Upper lobe of left lung (tissue), 6 donors: ENCODE measurements at regions not wholly inside any gene's neighbourhood (a gene's known extent, or its start where the extent isn't known, plus 50 kb on each side); places are given as distances from the start of the nearest gene placed in this dataset.

Experiments
- ATAC-seq, 2 donors: fragments of 200-7000 bp; cut with Tn5 transposase; one replicate each; pipeline ENCODE4 v1.9.1; 2022; ENCODE audit warnings: mild to moderate bottlenecking in 2 of 2, moderate library complexity in 2 of 2; ENCODE audit not compliant: low FRiP score in 2 of 2
- DNase-seq, 2 donors: peaks; one replicate each; pipeline ENCODE4 v3.0.0-alpha.2; 2019 to 2020
- H3K27ac ChIP-seq, 4 donors: fragments of 200-600 bp; sonication (generic); one replicate each; pipeline ENCODE4 v1.5.1; 2016 to 2019
- H3K27me3 ChIP-seq, 4 donors: fragments of 200-600 bp; sonication (generic); one replicate each; pipeline ENCODE4 v1.5.1; 2017 to 2019
- H3K36me3 ChIP-seq, 4 donors: fragments of 200-600 bp; sonication (generic); one replicate each; pipeline ENCODE4 v1.5.1; 2016 to 2019
- H3K4me1 ChIP-seq, 4 donors: fragments of 200-600 bp; sonication (generic); one replicate each; pipeline ENCODE4 v1.5.1; 2018 to 2019
- H3K4me3 ChIP-seq, 4 donors: fragments of 200-600 bp; sonication (generic); one replicate each; pipeline ENCODE4 v1.5.1; 2017 to 2019; ENCODE audit warnings: mild to moderate bottlenecking in 2 of 4, moderate library complexity in 1 of 4
- H3K9me3 ChIP-seq, 4 donors: fragments of 200-600 bp; sonication (generic); one replicate each; pipeline ENCODE4 v1.5.1; 2018 to 2019
- EP300 ChIP-seq, 4 donors: sonication (generic); formaldehyde crosslinking; IDR thresholded peaks; one replicate each; pipeline ENCODE4 v1.5.1; 2017; ENCODE audit warnings: antibody characterized with exemption in 4 of 4, control low read depth in 2 of 4
- POLR2A ChIP-seq, 4 donors: fragments of 450-650 bp; IDR thresholded peaks; one replicate each; pipeline ENCODE4 v1.5.1; 2016 to 2017; ENCODE audit warnings: antibody characterized with exemption in 4 of 4, mild to moderate bottlenecking in 2 of 4
- POLR2AphosphoS5 ChIP-seq, 2 donors: sonication (generic); formaldehyde crosslinking; IDR thresholded peaks; one replicate each; pipeline ENCODE4 v1.5.1; 2017; ENCODE audit warnings: antibody characterized with exemption in 2 of 2
- WGBS, 2 donors: methylation state at CpG; one replicate each; pipeline ENCODE4 v1.1.5; 2017 to 2018; 5-methylcytosine and 5-hydroxymethylcytosine counted together
- TF ChIP-seq, protein P1 (sequence below), 6 experiments: fragments of 450-650 bp in 4 of 6; fragments of 200-600 bp in 2 of 6; sonication (generic) in 2 of 6; IDR thresholded peaks; one replicate each; pipeline ENCODE4 v1.5.1; 2016 to 2019; ENCODE audit warnings: antibody characterized with exemption in 6 of 6
- donor health status: DM: no; HTN: no; CAD: no; lungs with moderate emphysema.
- donor health status: DM: no; HTN: yes; CAD: no; lungs with severe emphysema.

DNA sequence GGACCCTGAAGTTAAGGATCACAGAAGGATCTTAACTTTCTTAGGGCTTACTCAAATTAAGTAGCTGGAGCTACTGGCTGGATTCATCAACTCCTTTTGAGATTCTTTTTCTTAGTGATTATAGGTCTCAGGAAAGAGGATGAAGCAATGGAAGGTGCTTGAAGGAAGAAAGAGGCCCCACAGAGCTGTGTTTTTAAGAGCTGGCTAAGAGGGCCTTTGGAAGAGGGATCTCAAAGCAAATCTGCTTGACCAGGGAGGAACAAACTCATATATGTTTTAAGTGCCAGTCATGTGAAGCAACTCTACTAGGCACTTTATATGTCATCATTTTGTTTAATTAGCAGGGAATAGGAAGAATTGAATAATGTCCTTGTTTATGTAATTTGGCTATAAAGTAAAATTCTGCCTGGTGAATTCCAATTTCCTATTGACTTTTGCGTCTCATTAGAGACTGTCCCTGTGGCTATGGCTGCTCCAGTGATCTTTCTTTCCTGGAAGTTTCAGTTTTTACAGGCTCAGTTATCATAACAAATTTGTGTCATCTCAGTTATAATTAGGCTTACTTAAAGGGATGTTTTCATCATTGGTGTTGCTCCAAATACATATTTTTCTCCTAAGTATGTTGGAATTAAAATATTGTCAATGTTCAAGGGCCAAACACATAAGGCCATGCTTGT is 222.8 kb upstream of the CITED2 start:
- no peak for TF ChIP-seq POLR2A (IDR thresholded peaks at IDR 0.05)
- no peak for TF ChIP-seq POLR2AphosphoS5 (IDR thresholded peaks at IDR 0.05)
- Histone ChIP-seq H3K4me1 (peaks cover 5 to 18% (median 10%) of the 10 kb centered on the region in 4 donors), H3K27me3 (no peaks in the 10 kb centered on the region), H3K27ac (peak overlapping the region; percentile 33 to 67 (median 54)), H3K36me3 (no peaks in the 10 kb centered on the region), H3K9me3 (no peaks in the 10 kb centered on the region), H3K4me3 (no peak overlapping the region)
- 70 to 76% methylated on average over 1 of the region's 1 CpG for WGBS, 2 donors
- ATAC-seq, result peak in 1 of 2 donors; percentile 34
- peak in 1 of 2 donors; percentile 31 for DNase-seq

DNA sequence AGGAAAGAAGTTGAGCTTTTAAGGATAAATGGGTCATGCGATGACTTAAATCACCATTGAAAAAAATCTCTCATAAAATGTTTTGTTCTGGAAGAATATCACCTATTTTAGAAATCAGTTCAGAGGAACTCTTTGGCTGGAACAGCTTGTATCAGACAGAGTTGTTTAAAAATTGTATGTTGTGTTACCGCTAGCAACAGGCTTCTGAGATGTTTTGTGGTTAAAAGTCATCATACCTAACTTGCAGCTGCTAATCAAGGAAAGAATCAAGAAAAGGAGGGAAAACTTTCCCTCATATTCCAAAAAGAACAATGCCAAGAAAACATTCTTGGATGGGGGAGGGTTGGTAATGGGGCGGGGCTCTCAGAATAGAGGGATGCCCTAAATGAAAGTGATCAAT is 220.7 kb upstream of the CITED2 start:
- DNase-seq (no peak), ATAC-seq (peak in 1 of 2 donors; percentile 38)
- no peak overlapping the region for H3K4me3 ChIP-seq
- no peaks in the 10 kb centered on the region for H3K9me3 ChIP-seq
- H3K4me1 ChIP-seq, result peaks cover 14 to 35% (median 22%) of the 10 kb centered on the region in 4 donors
- 88% methylated on average over 3 of the region's 3 CpGs for WGBS, 2 donors
- TF ChIP-seq POLR2AphosphoS5 (IDR thresholded peaks at IDR 0.05) (no peak), EP300 (IDR thresholded peaks at IDR 0.05) (peak in 1 of 4 donors; percentile 27), POLR2A (IDR thresholded peaks at IDR 0.05) (no peak)
- TF ChIP-seq, protein P1, sequence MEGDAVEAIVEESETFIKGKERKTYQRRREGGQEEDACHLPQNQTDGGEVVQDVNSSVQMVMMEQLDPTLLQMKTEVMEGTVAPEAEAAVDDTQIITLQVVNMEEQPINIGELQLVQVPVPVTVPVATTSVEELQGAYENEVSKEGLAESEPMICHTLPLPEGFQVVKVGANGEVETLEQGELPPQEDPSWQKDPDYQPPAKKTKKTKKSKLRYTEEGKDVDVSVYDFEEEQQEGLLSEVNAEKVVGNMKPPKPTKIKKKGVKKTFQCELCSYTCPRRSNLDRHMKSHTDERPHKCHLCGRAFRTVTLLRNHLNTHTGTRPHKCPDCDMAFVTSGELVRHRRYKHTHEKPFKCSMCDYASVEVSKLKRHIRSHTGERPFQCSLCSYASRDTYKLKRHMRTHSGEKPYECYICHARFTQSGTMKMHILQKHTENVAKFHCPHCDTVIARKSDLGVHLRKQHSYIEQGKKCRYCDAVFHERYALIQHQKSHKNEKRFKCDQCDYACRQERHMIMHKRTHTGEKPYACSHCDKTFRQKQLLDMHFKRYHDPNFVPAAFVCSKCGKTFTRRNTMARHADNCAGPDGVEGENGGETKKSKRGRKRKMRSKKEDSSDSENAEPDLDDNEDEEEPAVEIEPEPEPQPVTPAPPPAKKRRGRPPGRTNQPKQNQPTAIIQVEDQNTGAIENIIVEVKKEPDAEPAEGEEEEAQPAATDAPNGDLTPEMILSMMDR (IDR thresholded peaks at IDR 0.05), result no peak
- no peaks in the 10 kb centered on the region for H3K27me3 ChIP-seq
- H3K36me3 ChIP-seq, result no peaks in the 10 kb centered on the region
- H3K27ac ChIP-seq, result no peak overlapping the region

DNA sequence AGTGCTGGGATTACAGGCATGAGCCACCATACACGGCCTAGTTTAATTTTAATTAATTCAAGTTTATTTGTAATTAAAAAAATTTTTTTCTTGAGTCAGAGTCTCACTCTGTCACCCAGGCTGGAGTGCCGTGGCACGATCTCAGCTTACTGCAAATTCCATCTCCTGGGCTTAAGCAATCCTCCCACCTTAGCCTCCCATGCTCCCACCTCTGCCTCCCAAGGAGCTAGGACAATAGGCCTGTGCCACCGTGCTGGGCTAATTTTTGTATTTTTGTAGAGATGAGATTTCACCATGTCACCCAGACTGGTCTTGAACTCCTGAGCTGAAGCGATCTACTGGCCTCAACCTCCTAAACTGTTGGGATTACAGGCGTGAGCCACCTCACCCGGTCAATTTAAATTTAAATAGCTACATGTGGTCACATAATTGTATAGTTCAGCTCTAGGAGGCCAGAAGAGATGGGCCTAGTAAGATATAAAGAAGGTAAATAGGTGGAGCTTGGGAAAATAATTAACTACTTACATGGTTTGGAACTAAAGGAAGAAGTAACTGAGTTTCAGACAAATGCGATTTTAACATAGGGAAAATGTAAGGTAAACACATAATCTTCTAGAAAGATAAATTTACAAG is 220.0 kb upstream of the CITED2 start:
- Histone ChIP-seq H3K4me3 (no peak overlapping the region), H3K9me3 (no peaks in the 10 kb centered on the region), H3K27me3 (no peaks in the 10 kb centered on the region), H3K27ac (no peak overlapping the region), H3K4me1 (peaks cover 16 to 35% (median 25%) of the 10 kb centered on the region in 4 donors), H3K36me3 (no peaks in the 10 kb centered on the region)
- no peak for DNase-seq
- TF ChIP-seq, protein P1 (IDR thresholded peaks at IDR 0.05), result no peak
- TF ChIP-seq POLR2A (IDR thresholded peaks at IDR 0.05) (no peak), EP300 (IDR thresholded peaks at IDR 0.05) (no peak), POLR2AphosphoS5 (IDR thresholded peaks at IDR 0.05) (no peak)
- WGBS, 2 donors, result 90% methylated on average over 8 of the region's 8 CpGs
- no peak for ATAC-seq

DNA sequence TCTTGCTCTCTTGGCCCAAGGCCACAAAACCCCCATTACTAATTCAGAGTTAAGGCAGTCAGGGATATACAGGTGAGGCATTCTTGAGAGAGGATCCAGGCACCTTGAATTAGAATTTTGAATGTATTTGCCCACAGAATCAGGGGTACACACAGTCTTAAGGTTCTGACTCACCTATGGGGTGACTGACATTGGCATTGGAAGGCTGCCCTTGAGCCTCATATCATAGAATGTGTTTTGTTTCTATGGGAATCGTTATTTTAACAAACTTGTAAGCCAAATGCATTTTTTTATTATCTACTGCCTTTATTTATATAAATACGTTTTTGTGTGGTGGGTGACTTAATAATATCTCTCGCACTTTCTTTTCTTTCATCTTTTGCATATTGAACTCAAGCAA is 218.6 kb upstream of the CITED2 start:
- Histone ChIP-seq H3K27ac (no peak overlapping the region), H3K4me1 (peaks cover 20 to 38% (median 29%) of the 10 kb centered on the region in 4 donors), H3K36me3 (no peaks in the 10 kb centered on the region), H3K9me3 (no peaks in the 10 kb centered on the region), H3K4me3 (no peak overlapping the region), H3K27me3 (no peaks in the 10 kb centered on the region)
- WGBS, 2 donors, result 82 to 88% methylated on average over 3 of the region's 3 CpGs
- no peak for ATAC-seq
- no peak for DNase-seq
- TF ChIP-seq, protein P1 (IDR thresholded peaks at IDR 0.05), result no peak
- TF ChIP-seq POLR2AphosphoS5 (IDR thresholded peaks at IDR 0.05) (no peak), EP300 (IDR thresholded peaks at IDR 0.05) (no peak), POLR2A (IDR thresholded peaks at IDR 0.05) (no peak)

DNA sequence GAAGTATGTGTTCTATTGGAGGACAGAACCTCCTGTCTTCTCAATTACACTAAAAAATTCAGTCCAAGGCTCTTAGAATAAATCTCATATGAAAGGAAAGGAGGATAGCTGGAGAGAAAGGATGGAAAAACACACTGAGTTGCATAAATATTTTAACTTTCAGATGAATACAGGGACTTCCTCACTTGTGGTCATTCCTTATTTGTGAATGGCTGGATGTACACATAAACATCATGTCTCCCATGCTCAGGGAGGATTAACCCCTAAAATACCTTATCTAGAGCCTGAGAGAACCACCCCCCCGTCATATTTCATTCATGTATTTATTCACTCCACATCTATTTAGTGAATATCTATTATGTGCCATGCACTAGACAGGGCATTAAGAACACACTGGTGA is 217.6 kb upstream of the CITED2 start:
- Histone ChIP-seq H3K4me1 (peaks cover 14 to 37% (median 26%) of the 10 kb centered on the region in 4 donors), H3K27ac (no peak overlapping the region)
- 84 to 92% methylated on average over 1 of the region's 1 CpG for WGBS, 2 donors

More for the DNA sequence above, 217.6 kb upstream of the CITED2 start:
- DNase-seq, result no peak
- no peaks in the 10 kb centered on the region for H3K27me3 ChIP-seq
- H3K36me3 ChIP-seq, result no peaks in the 10 kb centered on the region
- no peak overlapping the region for H3K4me3 ChIP-seq
- TF ChIP-seq EP300 (IDR thresholded peaks at IDR 0.05) (no peak), POLR2AphosphoS5 (IDR thresholded peaks at IDR 0.05) (no peak), POLR2A (IDR thresholded peaks at IDR 0.05) (no peak)
- TF ChIP-seq, protein P1 (IDR thresholded peaks at IDR 0.05), result no peak
- ATAC-seq, result no peak
- H3K9me3 ChIP-seq, result no peaks in the 10 kb centered on the region
